Activated CD8-positive, alpha-beta T cell treated with anti-CD3 and anti-CD28 coated beads for 36 hours (primary cell): ENCODE measurements at regions not wholly inside any gene's neighbourhood (a gene's known extent, or its start where the extent isn't known, plus 50 kb on each side); places are given as distances from the start of the nearest gene placed in this dataset.

ENCODE experiments used
- ATAC-seq: fragments of 200-7000 bp; cut with Tn5 transposase; one replicate; pipeline ENCODE4 v1.10.0; 2021; ENCODE audit warnings: mild to moderate bottlenecking, moderate library complexity
- CTCF ChIA-PET: fragments of 350-600 bp; sonication (Branson Sonifier 250); formaldehyde crosslinking; loops from one replicate; lab custom pipeline; 2021; ENCODE audit warnings: antibody characterized with exemption; lab: Charles Lee
- POLR2A ChIA-PET: fragments of 350-600 bp; sonication (Branson Sonifier 250); formaldehyde crosslinking; loops from one replicate; lab custom pipeline; 2021; ENCODE audit warnings: antibody characterized with exemption; lab: Charles Lee
- DNase-seq: peaks from one replicate; pipeline ENCODE4 v3.0.0-alpha.2; 2020
- H3K27ac Mint-ChIP-seq: one replicate; pipeline ENCODE4 v1.8.0; 2021; ENCODE audit warnings: mild to moderate bottlenecking, mixed read lengths
- H3K27me3 Mint-ChIP-seq: one replicate; pipeline ENCODE4 v1.8.0; 2021; ENCODE audit warnings: mixed read lengths
- H3K36me3 Mint-ChIP-seq: one replicate; pipeline ENCODE4 v1.8.0; 2021; ENCODE audit warnings: low read depth, mixed read lengths
- H3K4me1 Mint-ChIP-seq: one replicate; pipeline ENCODE4 v1.8.0; 2021; ENCODE audit warnings: low read depth, mixed read lengths
- H3K4me3 Mint-ChIP-seq: one replicate; pipeline ENCODE4 v1.8.0; 2021; ENCODE audit warnings: mild to moderate bottlenecking, moderate library complexity, mixed read lengths
- H3K9me3 Mint-ChIP-seq: one replicate; pipeline ENCODE4 v1.8.0; 2021; ENCODE audit warnings: mixed read lengths
- intact Hi-C: fragments of 100-400 bp; cut with micrococcal nuclease; formaldehyde crosslinking; loops from one replicate; pipeline ENCODE4 v1.10.0; 2022
- TF ChIP-seq, protein P1 (sequence below): fragments of 200-600 bp; IDR thresholded peaks from one replicate; pipeline ENCODE4 v1.8.0; 2022; ENCODE audit warnings: antibody characterized with exemption, mild to moderate bottlenecking

DNA sequence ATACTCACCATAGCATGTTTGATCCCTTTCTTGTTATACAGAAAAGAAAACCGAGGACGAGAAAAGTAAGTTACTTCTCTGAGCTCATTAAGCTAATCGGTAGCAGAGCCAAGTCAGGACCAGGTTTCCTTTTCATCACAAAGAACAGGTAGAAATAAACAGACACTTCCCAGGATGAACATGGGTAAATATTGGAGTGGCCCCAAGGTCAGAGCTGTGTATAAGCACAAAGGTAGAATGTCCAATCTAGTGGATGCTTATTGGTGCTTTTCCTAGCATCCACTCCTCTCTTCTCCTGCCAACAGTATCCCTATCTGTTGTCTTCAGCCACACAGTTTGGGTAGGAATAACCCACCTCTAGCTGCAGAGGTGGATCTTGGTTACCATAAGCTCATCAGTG, 52.8 kb upstream of the THUMPD3 start:
- Mint-ChIP-seq H3K27me3 (no peaks in the 10 kb centered on the region), H3K27ac (no peak overlapping the region), H3K4me3 (no peak overlapping the region), H3K36me3 (no peaks in the 10 kb centered on the region), H3K9me3 (no peaks in the 10 kb centered on the region), H3K4me1 (no peaks in the 10 kb centered on the region)
- ChIA-PET POLR2A (no interaction called here), CTCF (interaction anchor here (0.8 to 1.3 kb wide), 2 partner anchors 8 to 30 kb away, joined by 3 to 8 read pairs; no protein-coding TSS in a partner anchor)
- TF ChIP-seq, protein P1, sequence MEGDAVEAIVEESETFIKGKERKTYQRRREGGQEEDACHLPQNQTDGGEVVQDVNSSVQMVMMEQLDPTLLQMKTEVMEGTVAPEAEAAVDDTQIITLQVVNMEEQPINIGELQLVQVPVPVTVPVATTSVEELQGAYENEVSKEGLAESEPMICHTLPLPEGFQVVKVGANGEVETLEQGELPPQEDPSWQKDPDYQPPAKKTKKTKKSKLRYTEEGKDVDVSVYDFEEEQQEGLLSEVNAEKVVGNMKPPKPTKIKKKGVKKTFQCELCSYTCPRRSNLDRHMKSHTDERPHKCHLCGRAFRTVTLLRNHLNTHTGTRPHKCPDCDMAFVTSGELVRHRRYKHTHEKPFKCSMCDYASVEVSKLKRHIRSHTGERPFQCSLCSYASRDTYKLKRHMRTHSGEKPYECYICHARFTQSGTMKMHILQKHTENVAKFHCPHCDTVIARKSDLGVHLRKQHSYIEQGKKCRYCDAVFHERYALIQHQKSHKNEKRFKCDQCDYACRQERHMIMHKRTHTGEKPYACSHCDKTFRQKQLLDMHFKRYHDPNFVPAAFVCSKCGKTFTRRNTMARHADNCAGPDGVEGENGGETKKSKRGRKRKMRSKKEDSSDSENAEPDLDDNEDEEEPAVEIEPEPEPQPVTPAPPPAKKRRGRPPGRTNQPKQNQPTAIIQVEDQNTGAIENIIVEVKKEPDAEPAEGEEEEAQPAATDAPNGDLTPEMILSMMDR, result no peak
- ATAC-seq, result no peak
- intact Hi-C loops, result no loop called here
- no peak for DNase-seq

DNA sequence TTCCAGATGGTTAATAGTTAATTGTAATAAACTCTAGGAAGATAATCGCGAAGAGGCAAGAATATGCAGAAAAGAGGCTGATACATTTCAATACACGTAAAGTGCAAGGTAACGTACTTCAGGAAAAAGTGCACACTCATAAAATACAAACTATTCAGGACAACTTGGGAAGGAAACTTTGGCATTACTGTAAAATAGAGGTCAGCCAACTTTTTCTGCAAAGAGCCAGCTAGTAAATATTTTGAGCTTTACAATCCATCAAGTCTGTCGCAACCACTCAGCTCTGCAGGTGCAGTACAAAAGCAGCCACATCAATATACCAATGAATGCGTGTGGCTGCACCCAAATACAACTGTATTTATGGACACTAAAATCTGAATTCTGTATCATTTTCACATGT, 51.6 kb upstream of the THUMPD3 start:
- no peaks in the 10 kb centered on the region for H3K9me3 Mint-ChIP-seq
- ChIA-PET CTCF (interaction anchor here (1.3 to 1.4 kb wide), 2 partner anchors 9 to 323 kb away, joined by 4 to 8 read pairs; no protein-coding TSS in a partner anchor), POLR2A (interaction anchor here (1.0 kb wide), 1 partner anchor 31 kb away, joined by 3 read pairs; no protein-coding TSS in a partner anchor)
- TF ChIP-seq, protein P1, result no peak
- intact Hi-C loops, result no loop called here
- no peaks in the 10 kb centered on the region for H3K36me3 Mint-ChIP-seq
- H3K4me3 Mint-ChIP-seq, result no peak overlapping the region
- ATAC-seq (no peak), DNase-seq (no peak)
- H3K27me3 Mint-ChIP-seq, result no peaks in the 10 kb centered on the region
- H3K27ac Mint-ChIP-seq, result no peak overlapping the region
- H3K4me1 Mint-ChIP-seq, result no peaks in the 10 kb centered on the region
